Ovary (tissue), 3 donors: ENCODE measurements at regions not wholly inside any gene's neighbourhood (a gene's known extent, or its start where the extent isn't known, plus 50 kb on each side); places are given as distances from the start of the nearest gene placed in this dataset.

Experiments used
- EP300 ChIP-seq: sonication (generic); formaldehyde crosslinking; IDR thresholded peaks from one replicate; pipeline ENCODE4 v1.6.1; 2017; ENCODE audit warnings: antibody characterized with exemption
- POLR2A ChIP-seq: fragments of 450-650 bp; IDR thresholded peaks from one replicate; pipeline ENCODE4 v1.6.1; 2017; ENCODE audit warnings: antibody characterized with exemption, mild to moderate bottlenecking, moderate library complexity
- TF ChIP-seq, protein P1 (sequence below), 3 donors: fragments of 450-650 bp in 2 of 3; fragments of 200-600 bp in 1 of 3; IDR thresholded peaks; one replicate each; pipeline versions ENCODE4 v1.5.1 to v1.8.0; 2016 to 2022; ENCODE audit warnings: antibody characterized with exemption in 3 of 3, mild to moderate bottlenecking in 1 of 3
- donor health status: DM: no; HTN: no; CAD: no.

DNA sequence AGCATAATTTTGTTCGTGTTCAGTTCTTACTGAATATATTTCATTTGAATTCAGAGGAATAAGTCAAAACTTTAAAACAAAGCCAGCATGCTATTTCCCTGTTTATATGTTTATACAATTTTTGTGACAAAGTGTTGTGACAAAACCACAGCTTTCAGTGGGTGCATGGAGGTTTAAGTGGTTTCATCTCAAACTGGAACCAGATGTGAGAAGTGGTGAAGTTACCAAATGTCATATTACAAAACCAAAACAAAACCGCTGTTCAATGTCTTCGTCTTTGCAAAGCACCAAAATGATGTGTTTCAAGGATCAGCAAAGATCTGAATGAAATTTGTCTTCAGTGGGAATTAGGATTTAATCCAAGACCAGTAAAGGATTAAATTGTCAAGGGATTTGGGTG lies 59.3 kb upstream of the OSTN start:
- TF ChIP-seq, protein P1, sequence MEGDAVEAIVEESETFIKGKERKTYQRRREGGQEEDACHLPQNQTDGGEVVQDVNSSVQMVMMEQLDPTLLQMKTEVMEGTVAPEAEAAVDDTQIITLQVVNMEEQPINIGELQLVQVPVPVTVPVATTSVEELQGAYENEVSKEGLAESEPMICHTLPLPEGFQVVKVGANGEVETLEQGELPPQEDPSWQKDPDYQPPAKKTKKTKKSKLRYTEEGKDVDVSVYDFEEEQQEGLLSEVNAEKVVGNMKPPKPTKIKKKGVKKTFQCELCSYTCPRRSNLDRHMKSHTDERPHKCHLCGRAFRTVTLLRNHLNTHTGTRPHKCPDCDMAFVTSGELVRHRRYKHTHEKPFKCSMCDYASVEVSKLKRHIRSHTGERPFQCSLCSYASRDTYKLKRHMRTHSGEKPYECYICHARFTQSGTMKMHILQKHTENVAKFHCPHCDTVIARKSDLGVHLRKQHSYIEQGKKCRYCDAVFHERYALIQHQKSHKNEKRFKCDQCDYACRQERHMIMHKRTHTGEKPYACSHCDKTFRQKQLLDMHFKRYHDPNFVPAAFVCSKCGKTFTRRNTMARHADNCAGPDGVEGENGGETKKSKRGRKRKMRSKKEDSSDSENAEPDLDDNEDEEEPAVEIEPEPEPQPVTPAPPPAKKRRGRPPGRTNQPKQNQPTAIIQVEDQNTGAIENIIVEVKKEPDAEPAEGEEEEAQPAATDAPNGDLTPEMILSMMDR (IDR thresholded peaks at IDR 0.05), result no peak
- TF ChIP-seq POLR2A, result no peak
- no peak for TF ChIP-seq EP300
